ENCODE measurements at regions not wholly inside any gene's neighbourhood (a gene's known extent, or its start where the extent isn't known, plus 50 kb on each side); places are given as distances from the start of the nearest gene placed in this dataset.

- FAIRE-seq (no peak), DNase-seq (ENCODE audit: insufficient read length) (no peak)
- no peak for TF ChIP-seq POLR2AphosphoS5 (IDR thresholded peaks at IDR 0.05; ENCODE audit: low read depth, low read length)
- TF ChIP-seq TAF1 (IDR thresholded peaks at IDR 0.05; ENCODE audit: borderline replicate concordance, low read depth, low read length): no peak
- no peak for TF ChIP-seq POLR2A (IDR thresholded peaks at IDR 0.05; ENCODE audit: low read depth, low read length)
These were observed 149.9 kb upstream of the TMC3 start for GRCh38 chr15:81523867-81524266.

GRCh38 chr15:81520480-81520879 is 146.5 kb upstream of the TMC3 start:
- no peak for TF ChIP-seq POLR2A (IDR thresholded peaks at IDR 0.05; ENCODE audit: low read depth, low read length)
- no peak for TF ChIP-seq POLR2AphosphoS5 (IDR thresholded peaks at IDR 0.05; ENCODE audit: low read depth, low read length)
- no peak for TF ChIP-seq TAF1 (IDR thresholded peaks at IDR 0.05; ENCODE audit: borderline replicate concordance, low read depth, low read length)
- DNase-seq (ENCODE audit: insufficient read length) (no peak), FAIRE-seq (no peak)

- DNase-seq (ENCODE audit: insufficient read length): no peak
- no peak for FAIRE-seq
- TF ChIP-seq TAF1 (IDR thresholded peaks at IDR 0.05; ENCODE audit: borderline replicate concordance, low read depth, low read length) (no peak), POLR2A (IDR thresholded peaks at IDR 0.05; ENCODE audit: low read depth, low read length) (no peak), POLR2AphosphoS5 (IDR thresholded peaks at IDR 0.05; ENCODE audit: low read depth, low read length) (no peak)
These were observed 142.4 kb upstream of the TMC3 start for GRCh38 chr15:81516461-81516860.

- DNase-seq (ENCODE audit: insufficient read length) (no peak), FAIRE-seq (no peak)
- TF ChIP-seq POLR2A (IDR thresholded peaks at IDR 0.05; ENCODE audit: low read depth, low read length) (no peak), TAF1 (IDR thresholded peaks at IDR 0.05; ENCODE audit: borderline replicate concordance, low read depth, low read length) (no peak), POLR2AphosphoS5 (IDR thresholded peaks at IDR 0.05; ENCODE audit: low read depth, low read length) (no peak)
These were observed 142.0 kb upstream of the TMC3 start for GRCh38 chr15:81516012-81516411.

- TF ChIP-seq POLR2A (IDR thresholded peaks at IDR 0.05; ENCODE audit: low read depth, low read length) (no peak), POLR2AphosphoS5 (IDR thresholded peaks at IDR 0.05; ENCODE audit: low read depth, low read length) (no peak), TAF1 (IDR thresholded peaks at IDR 0.05; ENCODE audit: borderline replicate concordance, low read depth, low read length) (no peak)
- DNase-seq (ENCODE audit: insufficient read length): no peak
- no peak for FAIRE-seq
These were observed 140.7 kb upstream of the TMC3 start for GRCh38 chr15:81514725-81515124.

- FAIRE-seq (no peak), DNase-seq (ENCODE audit: insufficient read length) (no peak)
- TF ChIP-seq POLR2A (IDR thresholded peaks at IDR 0.05; ENCODE audit: low read depth, low read length): no peak
- TF ChIP-seq TAF1 (IDR thresholded peaks at IDR 0.05; ENCODE audit: borderline replicate concordance, low read depth, low read length): no peak
- no peak for TF ChIP-seq POLR2AphosphoS5 (IDR thresholded peaks at IDR 0.05; ENCODE audit: low read depth, low read length)
These were observed 137.1 kb upstream of the TMC3 start for GRCh38 chr15:81511138-81511537.

- DNase-seq (ENCODE audit: insufficient read length) (no peak), FAIRE-seq (no peak)
- TF ChIP-seq POLR2A (IDR thresholded peaks at IDR 0.05; ENCODE audit: low read depth, low read length): no peak
- no peak for TF ChIP-seq POLR2AphosphoS5 (IDR thresholded peaks at IDR 0.05; ENCODE audit: low read depth, low read length)
- no peak for TF ChIP-seq TAF1 (IDR thresholded peaks at IDR 0.05; ENCODE audit: borderline replicate concordance, low read depth, low read length)
These were observed 133.8 kb upstream of the TMC3 start for GRCh38 chr15:81507831-81508230.

- TF ChIP-seq TAF1 (IDR thresholded peaks at IDR 0.05; ENCODE audit: borderline replicate concordance, low read depth, low read length): no peak
- no peak for TF ChIP-seq POLR2A (IDR thresholded peaks at IDR 0.05; ENCODE audit: low read depth, low read length)
- TF ChIP-seq POLR2AphosphoS5 (IDR thresholded peaks at IDR 0.05; ENCODE audit: low read depth, low read length): no peak
- no peak for FAIRE-seq
These were observed 132.9 kb upstream of the TMC3 start for GRCh38 chr15:81506936-81507335.

GRCh38 chr15:81506071-81506470 is 132.1 kb upstream of the TMC3 start:
- TF ChIP-seq POLR2AphosphoS5 (IDR thresholded peaks at IDR 0.05; ENCODE audit: low read depth, low read length) (no peak), POLR2A (IDR thresholded peaks at IDR 0.05; ENCODE audit: low read depth, low read length) (no peak), TAF1 (IDR thresholded peaks at IDR 0.05; ENCODE audit: borderline replicate concordance, low read depth, low read length) (no peak)
- no peak for DNase-seq (ENCODE audit: insufficient read length)
- no peak for FAIRE-seq

More at GRCh38 chr15:81506936-81507335, 132.9 kb upstream of the TMC3 start:
- no peak for DNase-seq (ENCODE audit: insufficient read length)

GRCh38 chr15:81504170-81504905 is 130.3 kb upstream of the TMC3 start:
- no peak for DNase-seq (ENCODE audit: insufficient read length)
- no peak for FAIRE-seq
- TF ChIP-seq POLR2A (IDR thresholded peaks at IDR 0.05; ENCODE audit: low read depth, low read length): no peak
- TF ChIP-seq POLR2AphosphoS5 (IDR thresholded peaks at IDR 0.05; ENCODE audit: low read depth, low read length): no peak
- TF ChIP-seq TAF1 (IDR thresholded peaks at IDR 0.05; ENCODE audit: borderline replicate concordance, low read depth, low read length): no peak

GRCh38 chr15:81502439-81502838 is 128.4 kb upstream of the TMC3 start:
- TF ChIP-seq POLR2AphosphoS5 (IDR thresholded peaks at IDR 0.05; ENCODE audit: low read depth, low read length) (no peak), TAF1 (IDR thresholded peaks at IDR 0.05; ENCODE audit: borderline replicate concordance, low read depth, low read length) (no peak), POLR2A (IDR thresholded peaks at IDR 0.05; ENCODE audit: low read depth, low read length) (no peak)
- FAIRE-seq: no peak
- DNase-seq (ENCODE audit: insufficient read length): no peak

- no peak for FAIRE-seq
These were observed 126.1 kb upstream of the TMC3 start for GRCh38 chr15:81500081-81500480.

More at GRCh38 chr15:81500081-81500480, 126.1 kb upstream of the TMC3 start:
- no peak for DNase-seq (ENCODE audit: insufficient read length)
- TF ChIP-seq TAF1 (IDR thresholded peaks at IDR 0.05; ENCODE audit: borderline replicate concordance, low read depth, low read length) (no peak), POLR2A (IDR thresholded peaks at IDR 0.05; ENCODE audit: low read depth, low read length) (no peak), POLR2AphosphoS5 (IDR thresholded peaks at IDR 0.05; ENCODE audit: low read depth, low read length) (no peak)
